Mucosa of descending colon (tissue), 3 donors: ENCODE measurements at regions not wholly inside any gene's neighbourhood (a gene's known extent, or its start where the extent isn't known, plus 50 kb on each side); places are given as distances from the start of the nearest gene placed in this dataset.

ENCODE experiments used
- ATAC-seq: fragments of 200-7000 bp; cut with Tn5 transposase; one replicate; pipeline ENCODE4 v1.9.1; 2020; ENCODE audit warnings: mild to moderate bottlenecking, moderate library complexity
- DNase-seq, 3 donors: peaks; one replicate each; pipeline ENCODE4 v3.0.0-alpha.2; 2020
- H3K36me3 ChIP-seq: fragments of 200-600 bp; one replicate; pipeline ENCODE4 v1.8.0; 2021; ENCODE audit warnings: low read depth, mild to moderate bottlenecking
- H3K4me1 ChIP-seq: fragments of 200-600 bp; one replicate; pipeline ENCODE4 v1.8.0; 2021; ENCODE audit warnings: low read depth, mild to moderate bottlenecking
- H3K4me3 ChIP-seq: fragments of 200-600 bp; one replicate; pipeline ENCODE4 v1.8.0; 2021; ENCODE audit warnings: mild to moderate bottlenecking
- H3K9me3 ChIP-seq: fragments of 200-600 bp; one replicate; pipeline ENCODE4 v1.8.0; 2021; ENCODE audit warnings: mild to moderate bottlenecking
- intact Hi-C, 2 donors: fragments of 100-400 bp; cut with DNase I in 1 of 2; cut with micrococcal nuclease in 1 of 2; formaldehyde crosslinking; loops; one replicate each; pipeline versions ENCODE4 v1.11.0 to v1.11.1; 2022; cut with DNase I, micrococcal nuclease
- TF ChIP-seq, protein P1 (sequence below): fragments of 200-600 bp; IDR thresholded peaks from one replicate; pipeline ENCODE4 v1.8.0; 2022; ENCODE audit warnings: antibody characterized with exemption, mild to moderate bottlenecking
- donor health status: DM: no; HTN: no; CAD: no; lungs with moderate emphysema.
- donor health status: DM: no; HTN: no; CAD: no.
- donor health status: DM: no; HTN: yes; CAD: no.

DNA sequence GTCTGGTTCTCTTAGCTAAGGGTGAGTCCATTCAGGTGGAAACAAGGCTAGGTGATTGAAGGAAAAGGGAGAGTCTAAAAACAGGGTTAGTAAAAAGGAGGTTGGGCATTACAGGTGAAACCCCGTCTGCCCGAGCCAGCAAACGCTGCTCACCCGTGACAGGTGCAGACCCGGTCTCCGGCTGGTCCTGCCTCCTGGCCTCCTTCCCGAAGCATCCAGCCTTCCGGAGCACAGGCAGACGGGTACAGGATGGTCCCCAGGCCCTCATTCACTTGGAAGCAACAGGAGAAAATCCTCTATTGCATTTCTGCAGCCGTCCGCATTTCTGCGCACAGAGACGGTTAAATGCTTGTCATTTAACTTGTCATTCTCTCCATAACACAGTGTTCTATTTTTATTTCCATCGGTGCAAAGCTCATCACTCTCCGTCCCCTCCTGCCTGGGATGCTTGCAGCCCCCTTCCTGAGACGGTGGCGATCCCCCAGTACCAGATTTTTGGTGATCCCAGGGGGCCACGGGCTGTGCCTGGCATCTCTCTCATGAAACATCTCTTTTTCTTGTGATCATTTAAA lies 90.8 kb upstream of the PPP2R3B start:
- no peak for DNase-seq
- Histone ChIP-seq H3K36me3 (no peaks in the 10 kb centered on the region), H3K4me1 (no peaks in the 10 kb centered on the region), H3K4me3 (no peak overlapping the region), H3K9me3 (no peaks in the 10 kb centered on the region)
- TF ChIP-seq, protein P1, sequence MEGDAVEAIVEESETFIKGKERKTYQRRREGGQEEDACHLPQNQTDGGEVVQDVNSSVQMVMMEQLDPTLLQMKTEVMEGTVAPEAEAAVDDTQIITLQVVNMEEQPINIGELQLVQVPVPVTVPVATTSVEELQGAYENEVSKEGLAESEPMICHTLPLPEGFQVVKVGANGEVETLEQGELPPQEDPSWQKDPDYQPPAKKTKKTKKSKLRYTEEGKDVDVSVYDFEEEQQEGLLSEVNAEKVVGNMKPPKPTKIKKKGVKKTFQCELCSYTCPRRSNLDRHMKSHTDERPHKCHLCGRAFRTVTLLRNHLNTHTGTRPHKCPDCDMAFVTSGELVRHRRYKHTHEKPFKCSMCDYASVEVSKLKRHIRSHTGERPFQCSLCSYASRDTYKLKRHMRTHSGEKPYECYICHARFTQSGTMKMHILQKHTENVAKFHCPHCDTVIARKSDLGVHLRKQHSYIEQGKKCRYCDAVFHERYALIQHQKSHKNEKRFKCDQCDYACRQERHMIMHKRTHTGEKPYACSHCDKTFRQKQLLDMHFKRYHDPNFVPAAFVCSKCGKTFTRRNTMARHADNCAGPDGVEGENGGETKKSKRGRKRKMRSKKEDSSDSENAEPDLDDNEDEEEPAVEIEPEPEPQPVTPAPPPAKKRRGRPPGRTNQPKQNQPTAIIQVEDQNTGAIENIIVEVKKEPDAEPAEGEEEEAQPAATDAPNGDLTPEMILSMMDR, result no peak
- intact Hi-C loops, result no loop called here
- no peak for ATAC-seq

DNA sequence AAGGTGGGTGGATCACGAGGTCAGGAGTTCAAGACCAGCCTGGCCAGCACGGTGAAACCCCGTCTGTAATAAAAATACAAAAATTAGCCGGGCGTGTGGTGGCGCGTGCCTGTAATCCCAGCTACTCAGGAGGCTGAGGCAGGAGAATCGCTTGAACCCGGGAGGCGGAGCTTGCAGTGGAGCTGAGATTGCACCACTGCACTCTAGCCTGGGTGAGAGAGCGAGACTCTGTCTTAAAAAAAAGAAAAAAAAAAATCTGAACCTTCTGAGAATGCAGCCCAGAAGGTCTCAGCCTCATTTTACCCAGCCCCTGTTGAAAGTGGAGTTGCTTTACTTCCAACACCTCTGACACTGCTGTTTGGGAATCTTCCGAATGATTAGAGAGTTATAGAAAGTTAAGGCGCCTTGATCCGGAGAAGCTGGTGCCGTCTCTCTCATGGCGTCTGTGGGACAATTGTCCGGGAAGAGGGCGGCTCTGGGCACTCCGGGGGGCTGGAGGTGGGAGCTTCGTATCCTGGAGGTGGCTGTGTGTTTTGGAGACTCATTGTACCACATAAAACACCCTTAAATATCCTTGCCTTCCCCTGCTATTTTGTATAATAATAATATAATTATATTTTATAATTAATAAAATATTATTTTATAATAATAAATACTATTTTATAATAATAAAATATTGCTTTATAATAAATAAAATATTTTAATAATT lies 92.7 kb upstream of the PPP2R3B start:
- intact Hi-C loops, result no loop called here
- H3K9me3 ChIP-seq, result no peaks in the 10 kb centered on the region
- DNase-seq (no peak), ATAC-seq (no peak)
- TF ChIP-seq, protein P1, result no peak
- H3K36me3 ChIP-seq, result no peaks in the 10 kb centered on the region
- no peak overlapping the region for H3K4me3 ChIP-seq
- no peaks in the 10 kb centered on the region for H3K4me1 ChIP-seq

DNA sequence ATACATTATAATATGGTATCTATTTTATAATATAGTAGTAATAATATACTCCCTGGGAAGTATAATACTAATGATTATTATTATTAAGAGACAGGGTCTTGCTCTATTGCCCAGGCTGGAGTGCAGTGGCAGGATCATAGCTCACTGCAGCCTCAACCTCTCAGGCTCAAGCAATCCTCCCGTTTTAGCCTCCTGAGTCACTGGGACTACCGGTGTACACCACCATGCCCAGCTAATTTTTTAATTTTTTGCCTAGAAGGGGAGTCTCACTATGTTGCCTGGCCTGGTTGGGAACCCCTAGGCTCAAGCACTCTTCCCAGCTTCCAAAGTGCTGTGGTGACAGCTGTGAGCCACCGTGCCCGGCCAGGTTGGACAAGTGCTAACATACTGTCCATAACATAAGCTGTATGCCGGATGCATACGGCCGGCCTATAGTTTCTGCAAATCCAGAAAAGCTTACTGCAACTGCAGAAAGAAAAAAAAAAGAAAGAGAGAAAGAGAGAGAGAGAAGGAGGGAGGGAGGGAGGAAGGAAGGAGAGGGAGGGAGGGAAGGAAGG lies 94.2 kb upstream of the PPP2R3B start:
- intact Hi-C loops, result no loop called here
- ATAC-seq (no peak), DNase-seq (no peak)
- Histone ChIP-seq H3K9me3 (no peaks in the 10 kb centered on the region), H3K4me3 (no peak overlapping the region), H3K4me1 (no peaks in the 10 kb centered on the region), H3K36me3 (no peaks in the 10 kb centered on the region)
- TF ChIP-seq, protein P1, result no peak

DNA sequence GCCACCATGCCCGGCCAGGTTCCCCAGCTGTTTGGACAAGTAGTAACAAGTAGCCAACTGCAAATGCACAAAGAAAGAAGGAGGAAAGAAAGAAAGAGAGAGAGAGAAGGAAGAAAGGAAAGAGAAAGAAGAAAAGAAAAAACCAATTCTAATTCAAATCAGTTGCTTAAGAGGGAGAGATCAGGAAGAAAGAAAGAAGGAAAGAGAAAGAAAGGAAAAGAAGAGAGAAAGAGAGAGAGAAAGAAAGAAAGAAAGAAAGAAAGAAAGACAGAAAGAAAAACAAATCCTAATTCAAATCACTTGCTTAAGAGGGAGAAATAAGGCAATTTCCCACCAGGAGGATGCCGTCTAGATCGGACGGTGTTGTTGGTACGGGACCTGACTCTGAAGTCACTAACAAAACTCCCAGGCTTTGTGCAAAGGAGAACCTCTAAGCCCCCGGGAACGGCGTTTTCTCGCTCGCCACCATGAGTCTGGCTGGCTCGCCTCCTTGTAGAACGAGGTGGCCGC lies 95.5 kb upstream of the PPP2R3B start:
- Histone ChIP-seq H3K4me1 (no peaks in the 10 kb centered on the region), H3K9me3 (no peaks in the 10 kb centered on the region), H3K4me3 (no peak overlapping the region), H3K36me3 (no peaks in the 10 kb centered on the region)
- TF ChIP-seq, protein P1, result no peak
- ATAC-seq (no peak), DNase-seq (no peak)
- intact Hi-C loops, result no loop called here

DNA sequence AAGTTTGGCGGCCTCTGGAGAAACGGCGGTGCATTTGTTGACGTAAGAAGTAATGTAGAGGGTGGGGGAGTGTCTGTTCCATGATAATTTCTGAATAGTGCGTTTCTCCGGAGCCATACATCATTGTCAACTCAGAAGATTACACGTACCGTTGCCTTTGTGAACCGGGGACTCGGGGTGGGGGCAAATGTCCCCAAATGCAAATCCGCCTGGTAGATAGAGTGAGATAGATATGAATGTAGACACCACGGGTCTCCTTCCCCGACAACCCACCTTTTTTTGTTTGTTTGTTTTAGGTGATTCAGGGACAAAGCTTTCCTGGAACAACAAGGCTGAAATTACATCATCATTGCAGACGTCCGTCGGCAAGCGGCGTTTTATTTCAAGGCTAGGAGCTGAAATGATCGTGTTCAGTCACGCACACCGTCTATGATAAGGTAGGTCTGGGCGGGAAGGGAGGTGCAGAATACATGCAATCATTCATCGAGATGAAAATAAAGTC lies 96.0 kb upstream of the PPP2R3B start:
- no peaks in the 10 kb centered on the region for H3K4me1 ChIP-seq
- no peak overlapping the region for H3K4me3 ChIP-seq
- TF ChIP-seq, protein P1, result no peak
- intact Hi-C loops, result no loop called here
- H3K9me3 ChIP-seq, result no peaks in the 10 kb centered on the region
- DNase-seq (no peak), ATAC-seq (no peak)
- H3K36me3 ChIP-seq, result no peaks in the 10 kb centered on the region
